ENCODE measurements at regions not wholly inside any gene's neighbourhood (a gene's known extent, or its start where the extent isn't known, plus 50 kb on each side); places are given as distances from the start of the nearest gene placed in this dataset.
"Not testable (repeated sequence)": the region's sequence is repeated elsewhere in the genome, so short reads cannot be mapped to it uniquely, and the experiment has no call there.

- no peaks in the 10 kb centered on the region for H3K4me1 ChIP-seq (replicated peaks in 1 of 2)
- H3K4me3 ChIP-seq: no peak overlapping the region
- ATAC-seq (replicated peaks in 6 of 8): no peak
- in situ Hi-C loops (cut with MboI; ENCODE audit: low pct_unique_long_range_greater_than_20kb in 2 of 9, low sequenced_read_pairs in 9 of 9, unreplicated experiment in 9 of 9): no loop called here
- no peak overlapping the region for H3K27ac ChIP-seq
- WGBS, 10 experiments: 0 to 95% (median 81%) methylated on average over 1 to 7 of the region's 8 CpGs; no CpG with 5 or more reads in 2 of the 10 experiments
Observed at GRCh38 chr2:16438613-16439321, 226.9 kb downstream of the CYRIA start.

- Histone ChIP-seq H3K27ac (no peak overlapping the region), H3K4me1 (replicated peaks in 1 of 2) (no peaks in the 10 kb centered on the region), H3K4me3 (no peak overlapping the region)
- 0 to 83% (median 54%) methylated on average over 1 to 4 of the region's 5 CpGs for WGBS, 10 experiments
- in situ Hi-C loops (cut with MboI; ENCODE audit: low pct_unique_long_range_greater_than_20kb in 2 of 9, low sequenced_read_pairs in 9 of 9, unreplicated experiment in 9 of 9): no loop called here
- ATAC-seq (replicated peaks in 6 of 8): no peak
Observed at GRCh38 chr2:16437189-16437588, 228.4 kb downstream of the CYRIA start.

GRCh38 chr2:16434393-16434792, 231.2 kb downstream of the CYRIA start:
- WGBS, 10 experiments: 0 to 100% (median 73%) methylated on average over 1 to 2 of the region's 2 CpGs; no CpG with 5 or more reads in 3 of the 10 experiments
- no peak overlapping the region for H3K27ac ChIP-seq
- ATAC-seq (replicated peaks in 6 of 8): peak in 1 of 8 experiments; percentile 89
- no peak overlapping the region for H3K4me3 ChIP-seq
- H3K4me1 ChIP-seq (replicated peaks in 1 of 2): no peaks in the 10 kb centered on the region
- in situ Hi-C loops (cut with MboI; ENCODE audit: low pct_unique_long_range_greater_than_20kb in 2 of 9, low sequenced_read_pairs in 9 of 9, unreplicated experiment in 9 of 9): no loop called here

GRCh38 chr2:16430846-16431245, 234.8 kb downstream of the CYRIA start:
- no peak for ATAC-seq (replicated peaks in 6 of 8)
- WGBS, 10 experiments: 0 to 100% (median 54%) methylated on average over 1 to 3 of the region's 3 CpGs; no CpG with 5 or more reads in 2 of the 10 experiments
- Histone ChIP-seq H3K4me1 (replicated peaks in 1 of 2) (no peaks in the 10 kb centered on the region), H3K27ac (no peak overlapping the region), H3K4me3 (no peak overlapping the region)
- in situ Hi-C loops (cut with MboI; ENCODE audit: low pct_unique_long_range_greater_than_20kb in 2 of 9, low sequenced_read_pairs in 9 of 9, unreplicated experiment in 9 of 9): no loop called here

- Histone ChIP-seq H3K4me1 (replicated peaks in 1 of 2) (no peaks in the 10 kb centered on the region), H3K4me3 (no peak overlapping the region), H3K27ac (no peak overlapping the region)
- no peak for ATAC-seq (replicated peaks in 6 of 8)
- WGBS, 10 experiments: 0 to 67% (median 3%) methylated on average over 1 to 2 of the region's 2 CpGs; no CpG with 5 or more reads in 2 of the 10 experiments
- in situ Hi-C loops (cut with MboI; ENCODE audit: low pct_unique_long_range_greater_than_20kb in 2 of 9, low sequenced_read_pairs in 9 of 9, unreplicated experiment in 9 of 9): no loop called here
Observed at GRCh38 chr2:16429431-16430145, 236.0 kb downstream of the CYRIA start.

- Histone ChIP-seq H3K4me3 (no peak overlapping the region), H3K27ac (no peak overlapping the region), H3K4me1 (replicated peaks in 1 of 2) (no peaks in the 10 kb centered on the region)
- in situ Hi-C loops (cut with MboI; ENCODE audit: low pct_unique_long_range_greater_than_20kb in 2 of 9, low sequenced_read_pairs in 9 of 9, unreplicated experiment in 9 of 9): no loop called here
- WGBS, 10 experiments: 19 to 100% (median 81%) methylated on average over 1 to 2 of the region's 2 CpGs; no CpG with 5 or more reads in 3 of the 10 experiments
- no peak for ATAC-seq (replicated peaks in 6 of 8)
Observed at GRCh38 chr2:16429002-16429401, 236.6 kb downstream of the CYRIA start.

GRCh38 chr2:16425462-16426336, 239.9 kb downstream of the CYRIA start:
- Histone ChIP-seq H3K27ac (no peak overlapping the region), H3K4me1 (replicated peaks in 1 of 2) (no peaks in the 10 kb centered on the region), H3K4me3 (no peak overlapping the region)
- in situ Hi-C loops (cut with MboI; ENCODE audit: low pct_unique_long_range_greater_than_20kb in 2 of 9, low sequenced_read_pairs in 9 of 9, unreplicated experiment in 9 of 9): no loop called here
- peak in 2 of 8 experiments; percentile 6 to 90 for ATAC-seq (replicated peaks in 6 of 8)
- 0 to 57% (median 23%) methylated on average over 1 to 3 of the region's 6 CpGs; no CpG with 5 or more reads in 2 of the 10 experiments for WGBS, 10 experiments

- Histone ChIP-seq H3K4me3 (no peak overlapping the region), H3K4me1 (replicated peaks in 1 of 2) (no peaks in the 10 kb centered on the region), H3K27ac (no peak overlapping the region)
- WGBS, 10 experiments: 0 to 90% (median 71%) methylated on average over 1 of the region's 1 CpG; no CpG with 5 or more reads in 3 of the 10 experiments
- ATAC-seq (replicated peaks in 6 of 8): no peak
- in situ Hi-C loops (cut with MboI; ENCODE audit: low pct_unique_long_range_greater_than_20kb in 2 of 9, low sequenced_read_pairs in 9 of 9, unreplicated experiment in 9 of 9): no loop called here
Observed at GRCh38 chr2:16420421-16420820, 245.2 kb downstream of the CYRIA start.

GRCh38 chr2:16417726-16418125, 247.9 kb downstream of the CYRIA start:
- H3K27ac ChIP-seq: no peak overlapping the region
- peaks cover 3 to 7% of the 10 kb centered on the region in 2 donors for H3K4me1 ChIP-seq (replicated peaks in 1 of 2)
- in situ Hi-C loops (cut with MboI; ENCODE audit: low pct_unique_long_range_greater_than_20kb in 2 of 9, low sequenced_read_pairs in 9 of 9, unreplicated experiment in 9 of 9): no loop called here
- H3K4me3 ChIP-seq: no peak overlapping the region
- no peak for ATAC-seq (replicated peaks in 6 of 8)
- 20 to 100% (median 70%) methylated on average over 1 to 3 of the region's 3 CpGs for WGBS, 10 experiments

- 0 to 93% (median 50%) methylated on average over 2 to 3 of the region's 3 CpGs; no CpG with 5 or more reads in 2 of the 10 experiments for WGBS, 10 experiments
- no peak for ATAC-seq (replicated peaks in 6 of 8)
Observed at GRCh38 chr2:16416651-16417050, 249.0 kb downstream of the CYRIA start.

GRCh38 chr2:16415861-16416260, 249.8 kb downstream of the CYRIA start:
- H3K4me1 ChIP-seq (replicated peaks in 1 of 2); H3K27ac ChIP-seq; in situ Hi-C loops (cut with MboI; ENCODE audit: low pct_unique_long_range_greater_than_20kb in 2 of 9, low sequenced_read_pairs in 9 of 9, unreplicated experiment in 9 of 9); H3K4me3 ChIP-seq; ATAC-seq (replicated peaks in 6 of 8): not testable (repeated sequence)
- WGBS, 10 experiments: 8 to 94% (median 66%) methylated on average over 1 to 6 of the region's 6 CpGs; no CpG with 5 or more reads in 4 of the 10 experiments

More at GRCh38 chr2:16416651-16417050, 249.0 kb downstream of the CYRIA start:
- in situ Hi-C loops (cut with MboI; ENCODE audit: low pct_unique_long_range_greater_than_20kb in 2 of 9, low sequenced_read_pairs in 9 of 9, unreplicated experiment in 9 of 9): no loop called here
- no peak overlapping the region for H3K27ac ChIP-seq
- peaks cover 3 to 7% of the 10 kb centered on the region in 2 donors for H3K4me1 ChIP-seq (replicated peaks in 1 of 2)
- no peak overlapping the region for H3K4me3 ChIP-seq

GRCh38 chr2:16413947-16414346, 251.7 kb downstream of the CYRIA start:
- peaks cover 3 to 7% of the 10 kb centered on the region in 2 donors for H3K4me1 ChIP-seq (replicated peaks in 1 of 2)
- 0 to 100% (median 80%) methylated on average over 1 of the region's 1 CpG; no CpG with 5 or more reads in 3 of the 10 experiments for WGBS, 10 experiments
- H3K27ac ChIP-seq: no peak overlapping the region
- no peak overlapping the region for H3K4me3 ChIP-seq
- no peak for ATAC-seq (replicated peaks in 6 of 8)
- in situ Hi-C loops (cut with MboI; ENCODE audit: low pct_unique_long_range_greater_than_20kb in 2 of 9, low sequenced_read_pairs in 9 of 9, unreplicated experiment in 9 of 9): no loop called here

GRCh38 chr2:16413285-16413684, 252.3 kb downstream of the CYRIA start:
- H3K4me3 ChIP-seq: no peak overlapping the region
- peaks cover 3 to 7% of the 10 kb centered on the region in 2 donors for H3K4me1 ChIP-seq (replicated peaks in 1 of 2)
- WGBS, 10 experiments: 3 to 92% (median 80%) methylated on average over 1 to 5 of the region's 5 CpGs; no CpG with 5 or more reads in 1 of the 10 experiments
- ATAC-seq (replicated peaks in 6 of 8): peak in 3 of 8 experiments; percentile 24 to 39 (median 25)
- in situ Hi-C loops (cut with MboI; ENCODE audit: low pct_unique_long_range_greater_than_20kb in 2 of 9, low sequenced_read_pairs in 9 of 9, unreplicated experiment in 9 of 9): no loop called here
- no peak overlapping the region for H3K27ac ChIP-seq

All from motor neuron (in vitro differentiated cells).